ENCODE measurements at regions not wholly inside any gene's neighbourhood (a gene's known extent, or its start where the extent isn't known, plus 50 kb on each side); places are given as distances from the start of the nearest gene placed in this dataset.

- Histone ChIP-seq H4K20me1 (ENCODE audit: insufficient read depth, low read length) (no peaks in the 10 kb centered on the region), H3K79me1 (ENCODE audit: low read depth in 1 of 2, low read length in 2 of 2) (no peaks in the 10 kb centered on the region), H3K27ac (ENCODE audit: insufficient read depth, low read length) (no peak overlapping the region), H3K4me3 (ENCODE audit: insufficient read depth, low read depth, low read length) (no peak overlapping the region), H3K9me1 (ENCODE audit: insufficient read depth, low read length) (no peaks in the 10 kb centered on the region), H3K36me3 (ENCODE audit: control insufficient read depth, insufficient read depth, low read length) (no peaks in the 10 kb centered on the region), H4K91ac (ENCODE audit: insufficient read depth, low read depth, low read length) (no peak overlapping the region), H3K4me1 (ENCODE audit: control insufficient read depth, insufficient read depth, low read length) (no peaks in the 10 kb centered on the region), H3K4me2 (ENCODE audit: low read depth, low read length) (no peak overlapping the region), H2BK120ac (ENCODE audit: low read depth, low read length) (no peak overlapping the region), H3K23ac (ENCODE audit: low read depth, low read length) (no peak overlapping the region), H3K14ac (replicated peaks; ENCODE audit: low read depth, low read length) (no peak overlapping the region), H2AFZ (replicated peaks; ENCODE audit: low read length, poor library complexity) (no peak overlapping the region), H3K56ac (ENCODE audit: extremely low read depth, insufficient read depth, low read length) (no peak overlapping the region), H2BK15ac (ENCODE audit: low read depth, low read length) (no peak overlapping the region), H4K5ac (ENCODE audit: low read depth, low read length) (no peak overlapping the region), H2AK5ac (ENCODE audit: low read depth, low read length) (no peak overlapping the region), H3K9me3 (ENCODE audit: control insufficient read depth, insufficient read depth, low read length) (no peaks in the 10 kb centered on the region), H3K9ac (ENCODE audit: low read depth, low read length) (no peak overlapping the region), H3K18ac (ENCODE audit: low read depth, low read length) (no peak overlapping the region), H3K4ac (ENCODE audit: low read depth, low read length) (no peak overlapping the region), H2BK20ac (ENCODE audit: low read depth, low read length) (no peak overlapping the region), H2BK5ac (ENCODE audit: low read depth, low read length, poor library complexity, severe bottlenecking) (no peak overlapping the region), H3K27me3 (ENCODE audit: control insufficient read depth, insufficient read depth, low read length) (no peaks in the 10 kb centered on the region), H4K8ac (ENCODE audit: low read depth in 2 of 2, low read length in 2 of 2) (no peak overlapping the region), H2AK9ac (replicated peaks; ENCODE audit: low read depth, low read length, poor library complexity) (no peak overlapping the region)
- no peak for TF ChIP-seq SMC3 (IDR thresholded peaks at IDR 0.05; ENCODE audit: low read depth, low read length)
- TF ChIP-seq CEBPB (IDR thresholded peaks at IDR 0.05; ENCODE audit: low read depth, low read length), result no peak
- TF ChIP-seq ELK1 (IDR thresholded peaks at IDR 0.05; ENCODE audit: borderline replicate concordance, low read depth, low read length), result no peak
- TF ChIP-seq USF2 (IDR thresholded peaks at IDR 0.05; ENCODE audit: low read depth, low read length), result no peak
- no peak for TF ChIP-seq RAD21 (IDR thresholded peaks at IDR 0.05; ENCODE audit: low read length)
- TF ChIP-seq MAZ (IDR thresholded peaks at IDR 0.05; ENCODE audit: borderline replicate concordance, low read depth, low read length), result no peak
- no peak for TF ChIP-seq POLR2A (IDR thresholded peaks at IDR 0.05; ENCODE audit: low read depth, low read length)
- no peak for TF ChIP-seq NFE2L2 (IDR thresholded peaks at IDR 0.05; ENCODE audit: low read depth, low read length)
- no peak for TF ChIP-seq MXI1 (IDR thresholded peaks at IDR 0.05; ENCODE audit: borderline replicate concordance, low read depth, low read length)
- TF ChIP-seq RCOR1 (IDR thresholded peaks at IDR 0.05; ENCODE audit: insufficient replicate concordance, low read length), result no peak
- no peak for DNase-seq
- CTCF ChIA-PET, result no interaction called here
- intact Hi-C loops (cut with micrococcal nuclease), result no loop called here
- POLR2A ChIA-PET (ENCODE audit: unreplicated experiment), result no interaction called here
- no peak for ATAC-seq (ENCODE audit: low read depth)
- dilution Hi-C loops (cut with HindIII; ENCODE audit: low sequenced_read_pairs, unreplicated experiment), result no loop called here
- in situ Hi-C loops (cut with MboI; ENCODE audit: low sequenced_read_pairs), result no loop called here
- no CpG with 5 or more reads among the region's 3 CpGs for WGBS, 2 experiments (ENCODE audit: extremely low coverage in 2 of 2, insufficient read length in 1 of 2)
- no TSS peak for BruUV-seq (replicated peaks)
Observed at GRCh38 chr10:104546756-104547155, 94.3 kb upstream of the SORCS3 start.
